HG03175 (cell line): ENCODE measurements at regions not wholly inside any gene's neighbourhood (a gene's known extent, or its start where the extent isn't known, plus 50 kb on each side); places are given as distances from the start of the nearest gene placed in this dataset.

Experiments
- ATAC-seq: cut with Tn5 transposase; IDR thresholded peaks from one replicate; pipeline ENCODE4 v1.9.1; 2021; ENCODE audit warnings: mild to moderate bottlenecking, moderate library complexity; ENCODE audit not compliant: unreplicated experiment

GRCh38 chr3:127087441-127087840 lies 104.5 kb downstream of the PLXNA1 start:
- ATAC-seq: no peak

GRCh38 chr3:127088511-127089351 lies 104.2 kb upstream of the PRR23E start:
- no peak for ATAC-seq

- ATAC-seq: no peak
These were observed 103.3 kb upstream of the PRR23E start for GRCh38 chr3:127089486-127090145.

GRCh38 chr3:127090218-127091160 lies 102.4 kb upstream of the PRR23E start:
- no peak for ATAC-seq

- ATAC-seq: no peak
These were observed 101.6 kb upstream of the PRR23E start for GRCh38 chr3:127091376-127091775.

- ATAC-seq: no peak
These were observed 100.6 kb upstream of the PRR23E start for GRCh38 chr3:127092368-127092767.

GRCh38 chr3:127092776-127093175 lies 100.2 kb upstream of the PRR23E start:
- ATAC-seq: no peak

GRCh38 chr3:127093312-127093711 lies 99.6 kb upstream of the PRR23E start:
- no peak for ATAC-seq

GRCh38 chr3:127095774-127096173 lies 97.2 kb upstream of the PRR23E start:
- no peak for ATAC-seq

GRCh38 chr3:127096256-127097071 lies 96.5 kb upstream of the PRR23E start:
- no peak for ATAC-seq

GRCh38 chr3:127097072-127097405 lies 95.9 kb upstream of the PRR23E start:
- ATAC-seq: no peak

- ATAC-seq: no peak
These were observed 95.5 kb upstream of the PRR23E start for GRCh38 chr3:127097481-127097880.

- ATAC-seq: no peak
These were observed 92.9 kb upstream of the PRR23E start for GRCh38 chr3:127099982-127100381.

GRCh38 chr3:127100459-127101410 lies 92.2 kb upstream of the PRR23E start:
- ATAC-seq: no peak

GRCh38 chr3:127101411-127102187 lies 91.3 kb upstream of the PRR23E start:
- ATAC-seq: no peak

- ATAC-seq: no peak
These were observed 90.8 kb upstream of the PRR23E start for GRCh38 chr3:127102188-127102520.

GRCh38 chr3:127102587-127102986 lies 90.3 kb upstream of the PRR23E start:
- no peak for ATAC-seq

GRCh38 chr3:127103080-127103479 lies 89.9 kb upstream of the PRR23E start:
- no peak for ATAC-seq

- ATAC-seq: no peak
These were observed 88.3 kb upstream of the PRR23E start for GRCh38 chr3:127104586-127104985.
